Aorta (tissue), 5 donors: ENCODE measurements at regions not wholly inside any gene's neighbourhood (a gene's known extent, or its start where the extent isn't known, plus 50 kb on each side); places are given as distances from the start of the nearest gene placed in this dataset.

ENCODE experiments used
- ATAC-seq: fragments of 200-7000 bp; cut with Tn5 transposase; one replicate; pipeline ENCODE4 v1.9.1; 2022; ENCODE audit warnings: moderate library complexity; ENCODE audit not compliant: low FRiP score
- DNase-seq, 2 donors: peaks; one replicate each; pipeline ENCODE4 v3.0.0-alpha.2; 2020
- H3K27ac ChIP-seq, 2 donors: one replicate each; pipeline ENCODE4 v1.5.1; 2013; ENCODE audit warnings: low read length in 2 of 2, mild to moderate bottlenecking in 2 of 2, moderate library complexity in 2 of 2, control low read depth in 1 of 2, inconsistent platforms in 1 of 2, low read depth in 1 of 2
- H3K27me3 ChIP-seq, 2 donors: one replicate each; pipeline ENCODE4 v1.6.1; 2013; ENCODE audit warnings: control low read depth in 1 of 2, low read length in 1 of 2, mild to moderate bottlenecking in 1 of 2, moderate library complexity in 1 of 2; ENCODE audit not compliant: insufficient read depth in 2 of 2, control insufficient read depth in 1 of 2
- H3K36me3 ChIP-seq, 2 donors: one replicate each; pipeline ENCODE4 v1.6.1; 2013; ENCODE audit warnings: control low read depth in 1 of 2, low read length in 1 of 2, mild to moderate bottlenecking in 1 of 2; ENCODE audit not compliant: insufficient read depth in 2 of 2, control insufficient read depth in 1 of 2
- H3K4me1 ChIP-seq, 2 donors: one replicate each; pipeline ENCODE4 v1.6.1; 2013; ENCODE audit warnings: low read length in 2 of 2, control low read depth in 1 of 2, mild to moderate bottlenecking in 1 of 2, moderate library complexity in 1 of 2; ENCODE audit not compliant: insufficient read depth in 2 of 2, control insufficient read depth in 1 of 2
- H3K4me3 ChIP-seq, 2 donors: one replicate each; pipeline ENCODE4 v1.5.1; 2013; ENCODE audit warnings: low read length in 2 of 2, control low read depth in 1 of 2, mild to moderate bottlenecking in 1 of 2
- H3K9me3 ChIP-seq: one replicate; pipeline ENCODE4 v1.6.1; 2013; ENCODE audit warnings: mild to moderate bottlenecking, low read length; ENCODE audit not compliant: control insufficient read depth
- WGBS, 2 donors: extraction: QIAGEN DNeasy Blood & Tissue Kit; methylation state at CpG; one replicate each; pipeline ENCODE4 v1.1.7; 2013; 5-methylcytosine and 5-hydroxymethylcytosine counted together
- intact Hi-C, 2 donors: fragments of 100-400 bp; cut with DNase I; formaldehyde crosslinking; loops; one replicate each; pipeline versions ENCODE4 v1.14.2 to v1.15.0; 2022
- donor health status: healthy with polysubstance abuse.
- donor health status: Bipolar disorder and iron deficiency.
- donor health status: DM: no; HTN: no; CAD: no.
- donor health status: DM: no; HTN: no; CAD: no.
- donor health status: DM: yes; HTN: yes; CAD: no.

DNA sequence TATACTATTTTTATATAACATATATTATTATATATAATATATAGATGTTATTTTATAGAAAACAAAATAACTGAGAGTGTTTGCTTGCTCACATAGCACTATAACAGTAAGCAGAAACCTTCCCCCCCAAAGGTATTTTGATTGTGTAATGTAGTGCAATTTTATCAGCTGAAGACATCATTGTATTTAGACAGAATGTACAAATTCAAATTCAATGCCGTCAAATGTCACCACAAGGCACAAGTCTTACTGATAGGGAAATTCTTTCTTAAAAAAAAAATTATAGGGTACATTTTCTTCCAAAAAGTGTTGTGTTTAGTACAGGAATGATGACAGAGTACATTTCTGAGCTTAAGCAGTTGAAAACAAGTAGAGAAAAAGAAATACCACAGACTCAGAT lies 1147.1 kb upstream of the SPRY2 start:
- Histone ChIP-seq H3K4me3 (no peak overlapping the region), H3K27me3 (no peaks in the 10 kb centered on the region), H3K4me1 (no peaks in the 10 kb centered on the region), H3K36me3 (no peaks in the 10 kb centered on the region), H3K9me3 (no peaks in the 10 kb centered on the region), H3K27ac (no peak overlapping the region)
- ATAC-seq (no peak), DNase-seq (no peak)
- 13 to 19% methylated on average over 1 of the region's 1 CpG for WGBS, 2 donors
- intact Hi-C loops, result no loop called here

DNA sequence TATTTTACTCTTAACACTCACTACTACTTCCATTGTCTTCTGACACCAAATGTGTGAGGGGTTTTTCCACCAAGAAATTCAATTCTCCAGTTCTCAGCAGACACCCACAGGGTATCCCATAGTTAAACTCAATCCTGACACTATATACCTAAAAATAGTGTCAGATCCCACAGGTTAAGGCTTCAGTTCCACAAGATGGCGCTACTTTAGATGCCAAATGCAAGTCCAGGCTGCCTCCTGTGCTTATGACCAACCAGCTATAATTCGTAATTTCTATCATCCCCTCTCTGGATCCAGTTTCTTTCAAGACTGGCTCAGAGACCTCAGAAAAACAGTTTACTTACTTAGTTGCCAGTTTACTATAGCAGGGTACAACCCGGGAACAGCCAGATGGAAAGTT lies 1146.2 kb upstream of the SPRY2 start:
- Histone ChIP-seq H3K27ac (no peak overlapping the region), H3K27me3 (no peaks in the 10 kb centered on the region), H3K4me3 (no peak overlapping the region), H3K9me3 (no peaks in the 10 kb centered on the region), H3K4me1 (no peaks in the 10 kb centered on the region), H3K36me3 (no peaks in the 10 kb centered on the region)
- 52 to 53% methylated on average over 3 of the region's 3 CpGs for WGBS, 2 donors
- DNase-seq (no peak), ATAC-seq (no peak)
- intact Hi-C loops, result no loop called here

DNA sequence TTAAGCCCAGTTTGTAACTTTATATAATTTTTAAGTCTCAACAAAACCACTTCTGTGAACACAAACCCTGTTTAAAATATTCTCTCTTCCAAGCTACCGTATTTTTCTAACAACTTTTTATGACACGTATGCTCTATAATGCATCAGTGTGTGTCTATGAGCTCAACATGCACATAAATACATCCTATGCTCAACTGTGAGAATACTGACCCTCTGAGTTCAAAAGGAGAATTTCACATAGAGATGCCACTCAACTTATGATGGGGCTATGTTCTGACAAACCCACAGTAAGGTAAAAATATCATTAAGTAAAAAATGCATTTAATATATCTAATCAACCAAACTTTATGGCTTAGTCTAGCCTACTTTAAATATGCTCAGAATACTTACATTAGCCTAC lies 1139.7 kb upstream of the SPRY2 start:
- no peak for DNase-seq
- no peaks in the 10 kb centered on the region for H3K27me3 ChIP-seq
- no peak overlapping the region for H3K27ac ChIP-seq
- WGBS, 2 donors, result 60 to 62% methylated on average over 2 of the region's 2 CpGs
- intact Hi-C loops, result no loop called here
- ATAC-seq, result no peak
- no peaks in the 10 kb centered on the region for H3K4me1 ChIP-seq
- H3K4me3 ChIP-seq, result no peak overlapping the region
- H3K36me3 ChIP-seq, result no peaks in the 10 kb centered on the region
- H3K9me3 ChIP-seq, result no peaks in the 10 kb centered on the region

DNA sequence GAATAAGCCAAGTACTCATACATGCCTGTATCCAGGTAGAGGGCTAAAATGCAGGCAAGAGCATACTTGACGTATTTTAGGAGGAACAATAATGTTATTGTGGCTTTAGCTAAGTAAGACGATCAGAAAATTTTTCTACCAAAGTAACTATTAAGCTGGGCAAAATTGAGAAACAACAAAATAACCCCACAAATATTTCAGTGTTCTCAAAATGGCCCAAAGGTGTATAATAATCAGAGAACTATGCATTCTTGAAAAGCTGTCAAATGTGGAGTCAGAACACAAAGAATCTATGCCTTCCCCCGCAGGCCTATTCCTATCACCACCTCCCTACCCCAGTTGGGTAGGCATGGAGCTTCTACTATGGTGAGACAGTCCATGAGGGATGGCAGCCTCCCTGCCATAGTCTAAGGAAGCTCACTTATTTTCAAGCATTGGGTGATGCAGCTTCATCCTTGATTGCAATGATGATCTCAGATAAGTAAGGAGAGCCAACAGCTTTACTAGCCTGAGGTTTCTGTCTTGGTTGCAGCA lies 1132.5 kb upstream of the SPRY2 start:
- Histone ChIP-seq H3K4me3 (no peak overlapping the region), H3K36me3 (no peaks in the 10 kb centered on the region), H3K27ac (no peak overlapping the region), H3K4me1 (no peaks in the 10 kb centered on the region), H3K9me3 (no peaks in the 10 kb centered on the region), H3K27me3 (no peaks in the 10 kb centered on the region)
- intact Hi-C loops, result no loop called here
- ATAC-seq (no peak), DNase-seq (no peak)
- 86 to 93% methylated on average over 3 of the region's 3 CpGs for WGBS, 2 donors

DNA sequence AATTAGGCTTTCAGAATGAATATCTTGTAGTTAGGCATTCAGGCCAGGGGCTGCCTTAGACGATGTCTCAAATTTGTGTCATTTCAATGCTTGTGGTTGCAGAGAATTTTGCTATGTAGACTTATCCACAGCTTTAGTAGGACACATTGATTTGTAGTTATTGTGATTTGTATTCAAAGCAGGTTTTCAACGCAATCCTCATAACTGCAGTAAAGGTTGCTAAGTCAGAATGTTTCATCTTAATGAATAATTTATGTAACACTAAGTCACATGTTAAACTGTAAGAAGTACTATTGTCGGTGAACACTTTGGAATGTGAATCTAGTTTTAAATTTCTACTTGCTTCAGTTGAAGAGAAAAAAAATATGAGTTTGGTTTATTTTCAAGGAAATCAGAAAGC lies 1117.2 kb upstream of the SPRY2 start:
- no peak for ATAC-seq
- intact Hi-C loops, result no loop called here
- WGBS, 2 donors, result 47 to 50% methylated on average over 3 of the region's 3 CpGs

DNA sequence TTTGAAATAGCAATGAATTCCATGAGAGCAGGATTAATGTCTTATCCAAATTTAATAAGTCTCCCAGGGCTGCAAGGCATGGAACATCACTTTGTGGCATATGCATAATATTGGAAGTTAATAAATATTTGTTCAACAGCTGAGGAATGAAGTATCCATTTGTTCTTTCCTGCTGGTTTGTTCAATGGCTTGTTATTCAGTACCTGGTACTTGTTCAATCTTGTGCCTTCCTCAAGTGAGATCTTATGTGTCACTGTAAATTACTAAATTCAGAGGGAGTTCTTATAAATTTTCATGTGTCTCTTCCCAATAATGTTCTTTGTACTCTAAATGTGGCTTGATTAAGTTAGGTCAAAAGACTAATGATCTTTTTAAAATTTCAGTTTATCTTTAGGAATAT lies 1105.5 kb upstream of the SPRY2 start:
- H3K27me3 ChIP-seq, result no peaks in the 10 kb centered on the region
- DNase-seq (no peak), ATAC-seq (no peak)
- no peaks in the 10 kb centered on the region for H3K9me3 ChIP-seq
- no peaks in the 10 kb centered on the region for H3K36me3 ChIP-seq
- intact Hi-C loops, result no loop called here
- no peaks in the 10 kb centered on the region for H3K4me1 ChIP-seq
- no peak overlapping the region for H3K27ac ChIP-seq
- no peak overlapping the region for H3K4me3 ChIP-seq

More for the DNA sequence above, 1117.2 kb upstream of the SPRY2 start:
- no peak for DNase-seq
- Histone ChIP-seq H3K27ac (no peak overlapping the region), H3K9me3 (no peaks in the 10 kb centered on the region), H3K4me3 (no peak overlapping the region), H3K4me1 (no peaks in the 10 kb centered on the region), H3K36me3 (no peaks in the 10 kb centered on the region), H3K27me3 (no peaks in the 10 kb centered on the region)

DNA sequence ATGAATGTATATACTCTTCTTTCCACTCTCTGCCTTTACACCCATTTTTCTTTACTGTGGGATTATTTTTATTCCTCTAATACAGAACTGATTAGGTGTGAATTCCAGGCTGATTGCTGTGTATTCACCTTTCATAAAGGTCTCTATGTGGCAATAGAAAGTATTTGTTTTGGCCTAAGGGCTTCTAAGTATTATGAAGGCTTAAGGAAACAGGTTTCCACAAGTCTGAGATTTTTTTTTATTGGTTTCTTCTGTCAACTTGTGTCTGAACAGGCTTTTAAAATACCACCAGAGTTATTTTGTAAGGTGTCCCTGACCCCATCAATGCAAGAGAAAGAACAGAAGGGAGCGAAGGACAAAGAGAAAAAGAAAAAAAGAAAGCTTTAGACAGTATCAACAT lies 1102.0 kb upstream of the SPRY2 start:
- intact Hi-C loops, result no loop called here
- 65 to 81% methylated on average over 1 of the region's 1 CpG for WGBS, 2 donors
- no peaks in the 10 kb centered on the region for H3K36me3 ChIP-seq
- no peaks in the 10 kb centered on the region for H3K9me3 ChIP-seq
- no peaks in the 10 kb centered on the region for H3K4me1 ChIP-seq
- H3K27ac ChIP-seq, result no peak overlapping the region
- H3K4me3 ChIP-seq, result no peak overlapping the region
- ATAC-seq (no peak), DNase-seq (no peak)
- H3K27me3 ChIP-seq, result no peaks in the 10 kb centered on the region

DNA sequence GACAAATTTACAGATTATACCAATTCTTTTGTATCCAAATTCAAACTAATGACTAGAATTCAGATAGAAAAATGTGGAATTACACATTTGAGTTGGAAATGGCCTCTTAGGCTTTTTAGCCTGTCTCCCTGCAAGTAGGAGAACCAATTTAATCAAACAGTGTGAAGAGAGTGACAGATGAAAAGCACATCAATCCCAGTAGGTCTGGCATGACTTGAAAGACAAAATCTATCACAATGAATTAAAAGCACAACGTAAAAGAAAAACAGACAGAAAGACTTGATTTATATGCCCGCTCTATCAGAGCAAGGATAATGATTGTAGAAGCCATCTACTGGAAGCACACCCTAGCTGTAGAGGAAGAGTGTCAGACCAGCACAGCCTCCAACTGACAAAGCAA lies 1084.4 kb upstream of the SPRY2 start:
- no peaks in the 10 kb centered on the region for H3K9me3 ChIP-seq
- intact Hi-C loops, result no loop called here
- ATAC-seq, result no peak
- DNase-seq, result no peak
- WGBS, 2 donors, result 49 to 51% methylated on average over 2 of the region's 2 CpGs
- H3K4me1 ChIP-seq, result no peaks in the 10 kb centered on the region
- H3K27me3 ChIP-seq, result no peaks in the 10 kb centered on the region
- H3K4me3 ChIP-seq, result no peak overlapping the region
- H3K27ac ChIP-seq, result no peak overlapping the region
- no peaks in the 10 kb centered on the region for H3K36me3 ChIP-seq

DNA sequence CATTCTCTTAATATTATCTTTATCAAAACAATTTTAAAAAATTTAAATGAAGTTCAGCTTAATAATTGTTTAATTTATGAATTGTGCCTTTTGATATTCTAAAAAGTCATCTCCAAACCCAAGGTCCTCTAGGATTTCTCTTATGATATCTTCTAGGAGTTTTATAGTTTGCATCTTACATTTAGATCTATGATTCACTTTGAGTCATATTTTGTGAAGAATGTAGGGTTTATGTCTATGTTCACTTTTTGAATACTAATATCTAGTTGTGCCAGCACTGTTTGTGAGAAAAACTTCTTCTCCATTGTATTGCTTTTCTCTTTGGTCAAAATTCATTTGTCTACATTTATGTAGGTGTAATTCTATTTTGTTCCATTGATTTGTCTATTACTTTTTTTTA lies 1068.4 kb upstream of the SPRY2 start:
- H3K4me3 ChIP-seq, result no peak overlapping the region
- no peaks in the 10 kb centered on the region for H3K27me3 ChIP-seq
- H3K27ac ChIP-seq, result no peak overlapping the region
- ATAC-seq, result no peak
- no peak for DNase-seq
- no peaks in the 10 kb centered on the region for H3K4me1 ChIP-seq
- H3K9me3 ChIP-seq, result no peaks in the 10 kb centered on the region
- intact Hi-C loops, result no loop called here
- no peaks in the 10 kb centered on the region for H3K36me3 ChIP-seq
